Fibroblast of the conjunctiva (primary cell): ENCODE measurements at regions not wholly inside any gene's neighbourhood (a gene's known extent, or its start where the extent isn't known, plus 50 kb on each side); places are given as distances from the start of the nearest gene placed in this dataset.
A peak's percentile ranks its signal among the peaks of the same experiment; 100 is the strongest.
"Not testable (repeated sequence)": the region's sequence is repeated elsewhere in the genome, so short reads cannot be mapped to it uniquely, and the experiment has no call there.

Source experiments
- DNase-seq: peaks from one replicate; pipeline ENCODE4 v3.0.0-alpha.2; 2010; ENCODE audit warnings: low read depth

GRCh38 chr7:94109556-94109955 is 105.4 kb upstream of the BET1 start:
- no peak for DNase-seq

GRCh38 chr7:94111009-94111408 is 106.9 kb upstream of the BET1 start:
- DNase-seq: no peak

- DNase-seq: no peak
Observed at GRCh38 chr7:94115316-94115715, 111.2 kb upstream of the BET1 start.

- no peak for DNase-seq
Observed at GRCh38 chr7:94123136-94123535, 119.0 kb upstream of the BET1 start.

GRCh38 chr7:94127026-94127425 is 122.9 kb upstream of the BET1 start:
- DNase-seq: no peak

GRCh38 chr7:94128072-94128471 is 123.9 kb upstream of the BET1 start:
- no peak for DNase-seq

- DNase-seq: peak; percentile 89
Observed at GRCh38 chr7:94129443-94130140, 125.4 kb upstream of the BET1 start.

- DNase-seq: no peak
Observed at GRCh38 chr7:94130716-94131115, 126.6 kb upstream of the BET1 start.

GRCh38 chr7:94133460-94133859 is 129.3 kb upstream of the BET1 start:
- no peak for DNase-seq

GRCh38 chr7:94135180-94135579 is 131.0 kb upstream of the BET1 start:
- no peak for DNase-seq

- no peak for DNase-seq
Observed at GRCh38 chr7:94142281-94142680, 138.1 kb upstream of the BET1 start.

GRCh38 chr7:94145602-94146001 is 141.4 kb upstream of the BET1 start:
- DNase-seq: no peak

- no peak for DNase-seq
Observed at GRCh38 chr7:94146408-94146807, 142.3 kb upstream of the BET1 start.

- no peak for DNase-seq
Observed at GRCh38 chr7:94149789-94150545, 145.8 kb upstream of the BET1 start.

GRCh38 chr7:94154182-94154581 is 150.0 kb upstream of the BET1 start:
- no peak for DNase-seq

- DNase-seq: no peak
Observed at GRCh38 chr7:94154858-94155257, 150.7 kb upstream of the BET1 start.

- not testable (repeated sequence) for DNase-seq
Observed at GRCh38 chr7:94157659-94158306, 153.6 kb upstream of the BET1 start.

- no peak for DNase-seq
Observed at GRCh38 chr7:94160719-94161435, 156.7 kb upstream of the BET1 start.

GRCh38 chr7:94161476-94161875 is 157.3 kb upstream of the BET1 start:
- no peak for DNase-seq

GRCh38 chr7:94169682-94170081 is 165.5 kb upstream of the BET1 start:
- DNase-seq: no peak

GRCh38 chr7:94170836-94171235 is 166.7 kb upstream of the BET1 start:
- no peak for DNase-seq

- DNase-seq: no peak
Observed at GRCh38 chr7:94173436-94173835, 169.3 kb upstream of the BET1 start.

- DNase-seq: no peak
Observed at GRCh38 chr7:94174375-94174774, 170.2 kb upstream of the BET1 start.
